ENCODE measurements at regions not wholly inside any gene's neighbourhood (a gene's known extent, or its start where the extent isn't known, plus 50 kb on each side); places are given as distances from the start of the nearest gene placed in this dataset.

GRCh38 chr12:46919666-46920400, 94.0 kb upstream of the SLC38A4 start:
- Histone ChIP-seq H3K27ac (no peak overlapping the region), H3K36me3 (ENCODE audit: low read depth) (no peaks in the 10 kb centered on the region), H4K20me1 (ENCODE audit: insufficient read depth) (no peaks in the 10 kb centered on the region), H3K4me2 (no peak overlapping the region), H3K27me3 (ENCODE audit: insufficient read depth, low read depth) (no peaks in the 10 kb centered on the region), H3K9me3 (ENCODE audit: insufficient read depth, low read depth) (peaks cover 4% of the 10 kb centered on the region), H3K9me2 (ENCODE audit: insufficient read depth) (no peaks in the 10 kb centered on the region), H3K79me2 (ENCODE audit: low read depth) (no peaks in the 10 kb centered on the region), H2AFZ (no peak overlapping the region), H3K4me3 (no peak overlapping the region), H3K4me1 (replicated peaks; ENCODE audit: insufficient read depth) (peaks cover 20% of the 10 kb centered on the region), H3F3A (ENCODE audit: insufficient read depth, low read depth) (peaks cover 8% of the 10 kb centered on the region; the same call in 1 of the 2 replicates)
- no peak for DNase-seq
- no TSS peak for BruUV-seq (replicated peaks)
- ChIA-PET CTCF (no interaction called here), POLR2A (ENCODE audit: unreplicated experiment) (interaction anchor here (0.5 kb wide), 1 partner anchor 573 kb away, joined by 3 read pairs; no protein-coding TSS in a partner anchor)
- intact Hi-C loops (cut with micrococcal nuclease; ENCODE audit: unreplicated experiment), result no loop called here
- TF ChIP-seq EZH2 (IDR thresholded peaks at IDR 0.05; ENCODE audit: low read depth), result no peak
- no peak for TF ChIP-seq CTCF (conservative IDR thresholded peaks at IDR 0.05)

- intact Hi-C loops (cut with micrococcal nuclease; ENCODE audit: unreplicated experiment), result no loop called here
- H3K79me2 ChIP-seq (ENCODE audit: low read depth), result no peaks in the 10 kb centered on the region
- peaks cover 4% of the 10 kb centered on the region for H3K9me3 ChIP-seq (ENCODE audit: insufficient read depth, low read depth)
- DNase-seq, result no peak
- peaks cover 8% of the 10 kb centered on the region; the same call in 1 of the 2 replicates for H3F3A ChIP-seq (ENCODE audit: insufficient read depth, low read depth)
- ChIA-PET CTCF (no interaction called here), POLR2A (ENCODE audit: unreplicated experiment) (no interaction called here)
- TF ChIP-seq EZH2 (IDR thresholded peaks at IDR 0.05; ENCODE audit: low read depth) (no peak), CTCF (conservative IDR thresholded peaks at IDR 0.05) (no peak)
- H3K9me2 ChIP-seq (ENCODE audit: insufficient read depth), result no peaks in the 10 kb centered on the region
- no peak overlapping the region for H3K4me2 ChIP-seq
- H4K20me1 ChIP-seq (ENCODE audit: insufficient read depth), result no peaks in the 10 kb centered on the region
- H3K36me3 ChIP-seq (ENCODE audit: low read depth), result no peaks in the 10 kb centered on the region
- BruUV-seq (replicated peaks), result no TSS peak
- peaks cover 20% of the 10 kb centered on the region for H3K4me1 ChIP-seq (replicated peaks; ENCODE audit: insufficient read depth)
- H3K27ac ChIP-seq, result peak overlapping the region; percentile 76; the same call in 1 of the 2 replicates
- H3K4me3 ChIP-seq, result no peak overlapping the region
- no peaks in the 10 kb centered on the region for H3K27me3 ChIP-seq (ENCODE audit: insufficient read depth, low read depth)
- no peak overlapping the region for H2AFZ ChIP-seq
These were observed 94.7 kb upstream of the SLC38A4 start for GRCh38 chr12:46920499-46920898.

- CTCF ChIA-PET, result no interaction called here
- H2AFZ ChIP-seq, result peak overlapping the region; percentile 30; the same call in 1 of the 2 replicates
- H3K27ac ChIP-seq, result peak overlapping the region; percentile 76
- POLR2A ChIA-PET (ENCODE audit: unreplicated experiment), result no interaction called here
- H3K9me3 ChIP-seq (ENCODE audit: insufficient read depth, low read depth), result peaks cover 4% of the 10 kb centered on the region
- peak overlapping the region; percentile 49 for H3K4me2 ChIP-seq
- H3K4me1 ChIP-seq (replicated peaks; ENCODE audit: insufficient read depth), result peaks cover 20% of the 10 kb centered on the region
- no peaks in the 10 kb centered on the region for H4K20me1 ChIP-seq (ENCODE audit: insufficient read depth)
- H3K4me3 ChIP-seq, result no peak overlapping the region
- BruUV-seq (replicated peaks), result no TSS peak
- intact Hi-C loops (cut with micrococcal nuclease; ENCODE audit: unreplicated experiment), result no loop called here
- no peak for TF ChIP-seq CTCF (conservative IDR thresholded peaks at IDR 0.05)
- no peak for TF ChIP-seq EZH2 (IDR thresholded peaks at IDR 0.05; ENCODE audit: low read depth)
- H3K79me2 ChIP-seq (ENCODE audit: low read depth), result no peaks in the 10 kb centered on the region
- H3K9me2 ChIP-seq (ENCODE audit: insufficient read depth), result no peaks in the 10 kb centered on the region
- H3K27me3 ChIP-seq (ENCODE audit: insufficient read depth, low read depth), result no peaks in the 10 kb centered on the region
- peak in 1 of 2 experiments; percentile 74 for DNase-seq
- peaks cover 8% of the 10 kb centered on the region; the same call in 1 of the 2 replicates for H3F3A ChIP-seq (ENCODE audit: insufficient read depth, low read depth)
- H3K36me3 ChIP-seq (ENCODE audit: low read depth), result no peaks in the 10 kb centered on the region
These were observed 95.4 kb upstream of the SLC38A4 start for GRCh38 chr12:46921048-46921763.
